Skin epidermis (tissue), 12 donors: ENCODE measurements at regions not wholly inside any gene's neighbourhood (a gene's known extent, or its start where the extent isn't known, plus 50 kb on each side); places are given as distances from the start of the nearest gene placed in this dataset.

Source experiments
- H3K27ac ChIP-seq, 21 experiments: fragments of 200-600 bp; sonication (generic) in 11 of 21; one replicate each; pipeline ENCODE4 v1.5.0; 2020; ENCODE audit warnings: mild to moderate bottlenecking in 3 of 21, inconsistent platforms in 2 of 21, moderate library complexity in 2 of 21
- H3K4me3 ChIP-seq, 7 experiments: fragments of 200-600 bp; sonication (generic) in 2 of 7; one replicate each; pipeline ENCODE4 v1.5.0; 2020; ENCODE audit warnings: inconsistent platforms in 2 of 7, mild to moderate bottlenecking in 2 of 7, moderate library complexity in 1 of 7

DNA sequence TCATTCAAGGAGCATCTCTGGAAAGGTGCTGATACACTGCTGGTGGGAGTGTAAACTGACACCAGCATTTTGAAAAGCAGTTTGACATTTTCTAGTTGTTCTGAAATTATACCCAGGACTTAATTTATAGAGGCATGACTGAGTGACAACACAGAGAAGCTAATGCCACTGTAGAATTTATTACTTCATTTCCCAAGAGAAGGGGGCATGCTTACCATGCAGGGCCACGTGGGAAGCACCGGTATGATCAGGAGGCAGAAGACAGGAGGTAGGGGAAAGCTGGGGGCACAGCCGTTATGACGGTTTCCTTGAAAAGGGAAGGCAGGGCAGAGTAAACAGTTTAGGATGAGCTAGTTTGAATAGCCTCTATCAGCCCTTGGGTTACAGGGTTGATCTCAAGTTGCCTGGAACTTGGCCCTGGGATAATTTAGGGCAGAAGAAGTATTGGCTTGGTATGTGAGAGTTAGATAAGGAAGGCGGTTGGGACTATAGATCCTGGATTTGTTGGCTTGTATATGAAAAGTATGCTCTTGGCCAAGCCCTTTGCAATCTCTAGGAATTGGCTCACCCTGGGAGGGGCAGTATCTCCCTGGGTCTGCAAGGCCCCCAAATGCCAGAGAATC is 305.7 kb downstream of the ENC1 start:
- Histone ChIP-seq H3K4me3 (no peak overlapping the region), H3K27ac (no peak overlapping the region)

DNA sequence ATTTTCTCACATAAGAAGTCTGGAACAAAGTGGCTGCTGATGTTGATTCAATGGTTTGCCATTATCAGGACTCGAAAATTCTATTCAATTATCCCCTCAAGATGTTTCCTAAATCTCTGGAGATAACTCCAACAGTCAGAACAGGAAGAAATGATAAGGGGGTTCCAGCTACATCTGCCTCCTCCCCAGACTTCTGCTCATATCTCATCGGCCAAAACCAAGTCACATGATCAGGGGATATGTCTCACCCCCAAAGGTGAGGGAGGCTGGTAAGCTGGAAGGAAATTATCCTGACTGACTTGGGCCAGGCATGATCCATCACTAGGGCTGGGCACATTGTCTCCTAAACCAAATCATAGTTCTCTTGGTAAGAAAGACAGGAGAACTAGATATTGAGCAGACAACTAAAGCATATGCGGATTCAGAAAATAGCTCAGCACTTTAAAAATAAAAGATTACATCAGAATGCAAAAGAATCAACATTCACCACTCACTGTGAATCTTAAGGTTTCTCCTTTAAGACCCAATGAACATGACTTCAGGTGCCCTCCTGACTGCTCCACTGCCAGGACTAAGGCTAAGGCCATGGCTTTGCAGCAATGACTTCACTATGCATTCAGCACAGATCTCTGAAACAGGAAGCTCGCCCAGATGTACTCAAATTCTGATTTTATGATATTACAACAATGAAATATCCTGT is 306.3 kb downstream of the ENC1 start:
- Histone ChIP-seq H3K4me3 (no peak overlapping the region), H3K27ac (no peak overlapping the region)

DNA sequence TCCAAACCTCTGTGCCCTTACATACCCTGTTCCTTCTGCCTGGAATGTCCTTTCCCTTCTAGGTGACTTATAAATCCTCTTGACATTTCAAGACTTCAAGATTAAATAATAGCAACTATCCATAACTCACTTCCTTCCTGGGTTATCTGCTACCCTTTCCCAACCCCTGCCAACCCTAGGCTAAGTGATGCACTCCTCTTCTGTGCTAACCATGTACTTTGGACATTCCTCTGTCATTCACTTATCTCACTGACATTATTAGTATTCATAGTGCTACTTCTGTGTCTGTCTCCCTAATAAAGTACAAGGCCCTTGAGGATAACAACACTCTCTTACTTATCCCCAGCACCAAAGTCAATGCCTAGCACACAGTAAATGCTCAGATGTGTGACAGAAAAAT is 307.1 kb downstream of the ENC1 start:
- Histone ChIP-seq H3K4me3 (no peak overlapping the region), H3K27ac (no peak overlapping the region)

DNA sequence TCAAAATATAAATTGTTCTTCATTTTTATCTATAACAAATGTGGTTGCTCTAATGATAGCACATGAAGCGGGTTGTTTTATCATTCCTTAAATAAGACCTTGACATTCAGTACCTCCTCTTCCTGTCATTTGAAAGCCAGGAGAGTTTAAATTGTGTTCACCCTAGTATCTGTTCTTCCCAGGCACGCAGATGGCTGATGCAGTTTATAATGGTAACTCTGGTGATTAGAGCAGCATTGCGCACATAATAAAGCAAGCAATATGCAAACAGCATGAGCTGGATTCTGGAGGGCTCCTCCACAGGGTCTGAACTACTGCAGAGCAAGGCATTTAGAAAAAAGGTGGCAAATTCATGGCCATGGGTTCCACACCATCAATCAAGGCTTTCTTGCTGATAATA is 307.8 kb downstream of the ENC1 start:
- Histone ChIP-seq H3K27ac (no peak overlapping the region), H3K4me3 (no peak overlapping the region)

DNA sequence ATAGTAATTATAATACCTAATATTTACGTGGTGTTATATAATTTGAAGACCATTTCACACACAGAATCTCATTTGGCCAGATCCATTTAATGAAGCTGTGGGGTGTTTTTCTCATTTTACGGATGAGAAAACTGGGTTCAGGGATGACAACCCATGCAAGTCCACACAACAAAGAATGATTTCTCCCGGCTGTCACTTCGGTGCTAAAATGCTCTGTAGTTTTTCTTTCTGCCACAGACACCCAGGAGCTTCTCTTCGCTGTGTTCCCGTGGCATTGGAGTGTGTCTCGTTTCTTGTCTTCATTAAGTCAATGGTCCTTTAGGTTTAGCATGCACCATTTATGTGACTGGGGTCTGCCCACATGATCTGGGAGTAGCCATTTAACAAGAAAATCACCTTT is 308.5 kb downstream of the ENC1 start:
- no peak overlapping the region for H3K27ac ChIP-seq
- H3K4me3 ChIP-seq: no peak overlapping the region

DNA sequence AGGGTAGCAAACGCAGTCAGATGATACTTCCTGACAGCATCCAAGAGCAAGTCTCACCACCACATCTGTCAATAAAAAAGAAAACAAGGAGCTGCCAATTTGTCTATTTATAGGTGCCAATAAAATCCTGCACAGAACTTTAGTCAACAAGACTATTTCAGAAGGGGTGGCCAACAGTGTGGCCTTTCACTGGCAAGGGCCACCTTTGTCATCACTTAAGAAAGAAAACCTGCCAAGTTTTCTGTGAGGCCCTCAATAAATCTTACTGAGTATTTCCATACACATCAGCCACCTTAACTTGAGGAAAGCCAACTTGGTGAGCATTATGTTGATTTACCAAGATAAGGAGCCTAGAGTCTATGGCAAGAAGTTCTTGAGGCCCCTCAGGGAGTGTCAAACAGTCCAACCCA is 312.3 kb downstream of the ENC1 start:
- Histone ChIP-seq H3K4me3 (no peak overlapping the region), H3K27ac (no peak overlapping the region)

DNA sequence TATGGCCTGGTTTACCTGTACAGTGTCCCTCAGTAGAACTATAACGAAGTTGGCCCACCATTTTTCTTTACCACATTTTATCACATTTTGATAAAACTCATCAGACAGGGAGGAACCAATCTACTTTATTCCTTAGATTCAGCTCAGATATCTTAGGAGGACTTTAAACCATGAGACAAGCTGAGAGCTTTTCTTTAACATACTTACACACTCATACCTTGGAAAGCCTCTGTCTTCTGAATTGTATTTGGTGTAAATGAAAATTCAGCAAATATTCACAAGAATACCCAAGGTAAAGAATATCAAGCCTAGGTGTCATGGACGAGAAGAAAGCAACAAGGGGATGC is 313.2 kb downstream of the ENC1 start:
- no peak overlapping the region for H3K4me3 ChIP-seq
- H3K27ac ChIP-seq: no peak overlapping the region

DNA sequence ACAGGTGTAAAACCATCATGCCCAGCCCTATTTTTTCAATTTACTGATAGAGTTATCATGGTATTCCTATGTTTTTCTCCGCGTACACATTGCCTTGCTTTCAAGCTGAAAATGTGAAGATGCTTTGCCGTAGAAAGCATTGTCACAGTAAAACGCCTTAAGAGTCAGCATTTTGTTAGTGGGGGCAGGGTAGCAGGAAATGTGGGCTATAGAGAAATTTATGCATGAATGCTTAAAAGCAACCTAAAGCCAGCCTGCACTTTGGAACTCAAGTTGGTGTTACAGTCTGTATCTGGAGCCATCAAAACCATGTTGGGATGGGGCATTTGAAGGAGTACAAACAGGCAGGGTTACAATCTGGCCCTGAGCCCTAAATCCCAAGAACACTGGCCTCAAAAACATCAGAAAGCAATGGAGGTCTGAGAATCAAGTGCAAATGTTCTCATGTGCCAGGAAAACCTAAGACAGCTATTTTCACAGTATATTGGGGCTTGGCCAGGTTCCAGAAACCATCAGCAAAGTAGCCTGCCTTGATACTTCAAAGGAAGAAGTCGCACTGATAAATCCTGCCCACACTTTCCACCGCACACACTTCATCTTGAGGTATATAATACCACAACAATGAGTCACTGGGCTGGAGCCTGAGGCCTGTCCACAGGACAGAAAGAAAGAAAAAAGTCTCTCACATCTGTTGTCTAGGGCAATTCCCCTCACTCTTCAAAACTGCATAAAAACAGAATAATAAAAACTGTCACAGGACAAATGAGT is 313.8 kb downstream of the ENC1 start:
- Histone ChIP-seq H3K4me3 (no peak overlapping the region), H3K27ac (no peak overlapping the region)

DNA sequence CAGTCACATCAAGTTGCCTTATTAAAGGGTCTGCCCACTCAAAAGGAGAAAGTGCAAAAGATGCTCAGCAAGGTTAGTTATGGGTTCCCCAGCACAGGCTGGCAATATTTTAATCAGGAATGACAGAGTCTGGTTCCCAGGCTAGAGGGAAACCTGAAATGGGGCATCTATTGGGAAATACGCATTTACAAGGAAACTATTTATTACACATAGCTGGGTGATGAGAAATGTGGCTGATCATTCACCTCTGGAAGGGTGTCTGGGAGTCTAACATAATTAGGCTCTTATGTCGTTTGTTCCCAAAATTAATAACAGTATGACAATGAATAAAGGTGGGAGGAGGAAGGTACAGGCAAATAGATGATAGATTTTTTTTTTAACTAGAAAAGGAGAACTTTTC is 314.7 kb downstream of the ENC1 start:
- H3K27ac ChIP-seq: no peak overlapping the region
- no peak overlapping the region for H3K4me3 ChIP-seq

DNA sequence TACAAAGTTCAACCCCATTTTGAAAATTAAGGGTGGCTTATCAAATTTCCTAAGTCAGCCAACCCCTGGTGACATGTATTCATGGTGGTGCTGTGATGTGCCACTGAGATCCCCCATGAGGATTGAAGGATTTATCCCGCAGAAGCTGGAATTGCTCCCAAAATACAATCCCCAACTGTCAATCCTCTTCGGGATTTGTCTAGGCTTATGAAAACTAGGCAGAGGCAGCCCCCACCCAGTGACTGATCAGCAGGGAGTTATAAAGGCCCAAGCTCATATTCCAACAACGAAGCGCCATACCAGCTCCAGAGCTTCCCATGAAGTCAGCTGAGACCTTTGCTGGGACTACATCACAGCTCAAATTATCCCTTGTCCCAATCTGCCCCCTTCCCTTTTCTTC is 316.0 kb downstream of the ENC1 start:
- H3K4me3 ChIP-seq: no peak overlapping the region
- no peak overlapping the region for H3K27ac ChIP-seq

DNA sequence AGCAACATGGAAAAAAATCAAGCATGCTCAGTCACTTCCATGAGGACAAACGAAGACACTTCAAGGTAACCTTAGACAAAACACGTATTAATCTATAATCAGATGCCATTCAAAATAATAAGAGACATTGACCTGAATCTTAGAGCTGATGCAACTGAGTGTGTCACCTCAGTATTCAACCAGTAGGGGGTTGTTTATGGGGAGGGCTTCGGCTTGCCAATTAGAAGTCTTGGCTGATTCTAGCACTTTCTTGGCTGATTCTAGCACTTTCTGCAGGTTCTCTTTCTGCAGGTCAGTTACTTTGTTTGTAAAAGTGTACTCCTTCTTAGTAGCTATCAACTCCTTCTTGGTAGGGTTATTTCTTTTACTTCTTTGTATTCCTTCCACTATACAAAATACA is 317.6 kb downstream of the ENC1 start:
- no peak overlapping the region for H3K4me3 ChIP-seq
- no peak overlapping the region for H3K27ac ChIP-seq

DNA sequence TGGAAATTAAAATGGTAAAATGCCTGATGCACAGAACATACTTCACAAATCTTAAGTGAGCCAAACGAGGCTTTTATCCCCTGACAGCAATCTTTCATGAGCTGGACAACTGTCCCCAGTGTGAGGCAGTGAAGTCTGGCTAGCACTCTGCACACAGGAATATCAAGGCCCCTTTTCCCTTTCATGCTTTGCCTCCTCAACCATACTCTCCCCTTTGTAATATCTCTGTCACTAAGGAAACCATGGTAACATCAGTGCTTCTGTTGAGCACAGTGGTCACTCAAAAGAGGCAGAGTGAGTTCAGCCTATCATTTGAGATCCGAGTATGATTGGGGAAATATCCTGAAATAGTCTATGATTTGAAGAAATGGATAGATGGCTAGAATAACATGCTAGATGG is 318.3 kb downstream of the ENC1 start:
- Histone ChIP-seq H3K4me3 (no peak overlapping the region), H3K27ac (no peak overlapping the region)

DNA sequence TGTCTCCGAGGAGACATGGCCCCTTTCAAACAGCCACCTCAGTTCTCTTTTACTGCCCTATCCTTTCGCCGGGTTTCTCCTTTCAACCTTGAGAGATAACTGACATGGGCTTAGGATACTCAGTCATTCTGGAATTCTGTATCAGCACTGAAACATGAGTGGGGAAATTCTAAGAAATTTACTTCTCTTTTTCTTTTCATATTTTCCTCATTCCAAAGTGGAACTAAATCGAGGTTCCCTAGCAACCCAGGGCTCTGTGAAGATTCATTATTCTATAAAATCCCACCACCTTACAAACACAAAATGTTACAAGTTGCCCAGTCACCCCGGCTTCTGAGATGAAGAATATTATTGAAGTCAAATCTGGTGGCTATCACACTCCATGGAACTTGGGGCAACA is 319.2 kb downstream of the ENC1 start:
- Histone ChIP-seq H3K27ac (no peak overlapping the region), H3K4me3 (no peak overlapping the region)

DNA sequence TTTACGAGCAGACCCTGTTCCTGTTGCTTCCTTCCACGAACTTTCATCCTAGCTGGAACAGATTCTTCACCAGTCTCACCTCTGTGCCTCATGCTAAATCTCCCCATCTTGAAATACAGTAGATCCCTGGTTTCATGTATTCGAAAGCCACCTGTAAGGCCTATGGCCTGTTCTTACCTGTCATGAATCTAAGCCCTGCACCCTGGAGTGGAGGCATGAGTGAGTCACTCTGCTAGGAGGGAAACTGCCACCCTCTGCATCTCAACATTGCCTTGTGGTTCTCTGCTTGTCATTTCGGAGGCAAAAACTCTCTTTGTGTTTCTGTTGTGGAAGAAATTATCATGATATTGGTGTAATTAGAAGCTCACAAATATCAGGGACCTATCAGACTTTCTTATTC is 320.0 kb downstream of the ENC1 start:
- no peak overlapping the region for H3K4me3 ChIP-seq
- H3K27ac ChIP-seq: peak overlapping the region in 1 of 21 experiments; percentile 23

DNA sequence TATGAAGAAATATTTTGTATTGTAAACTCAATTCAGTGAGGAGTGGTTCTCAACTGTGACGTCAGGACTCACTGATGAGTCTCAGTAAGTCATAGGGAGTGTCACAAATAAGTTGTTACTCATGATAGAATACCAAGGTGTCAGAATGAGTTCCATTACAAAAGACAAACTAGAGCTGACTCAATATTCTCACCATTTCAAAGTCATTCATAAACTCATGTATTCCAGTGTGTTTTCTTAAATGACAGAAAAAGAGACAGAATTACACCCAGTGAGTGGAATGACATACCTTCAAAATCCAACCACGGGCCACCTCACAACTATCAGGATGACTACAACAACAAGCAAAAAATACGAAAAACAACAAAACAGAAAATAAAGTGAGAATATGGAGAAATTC is 321.5 kb downstream of the ENC1 start:
- Histone ChIP-seq H3K4me3 (no peak overlapping the region), H3K27ac (peak overlapping the region in 1 of 21 experiments; percentile 8)

DNA sequence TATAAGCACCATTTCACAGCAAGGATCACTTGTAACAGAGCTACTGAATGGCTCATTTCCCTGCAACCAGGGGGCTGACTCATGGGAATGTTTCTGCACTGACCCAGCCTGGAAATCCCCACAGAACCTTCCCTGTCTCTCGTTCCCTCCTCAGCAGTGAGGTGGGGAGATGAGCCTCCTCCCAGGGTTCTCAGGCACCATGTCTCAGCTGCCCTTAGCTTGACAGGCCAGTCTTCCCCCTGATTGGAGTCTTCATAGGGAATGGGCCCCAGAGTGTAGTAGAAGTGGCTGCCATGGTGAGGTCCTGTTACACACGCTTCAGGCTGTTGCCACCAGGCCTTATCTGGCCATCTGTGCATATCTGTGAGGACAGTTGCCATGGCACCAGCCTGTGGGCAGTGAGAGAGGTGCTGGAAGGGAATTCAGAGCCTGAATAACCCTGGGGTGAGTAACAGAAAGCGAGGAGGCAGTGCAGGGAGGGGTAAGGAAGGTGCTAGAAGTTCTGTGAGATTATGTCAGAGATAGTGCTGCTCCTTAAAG is 324.4 kb downstream of the ENC1 start:
- Histone ChIP-seq H3K4me3 (no peak overlapping the region), H3K27ac (peak overlapping the region in 14 of 21 experiments; percentile 4 to 76 (median 52))

DNA sequence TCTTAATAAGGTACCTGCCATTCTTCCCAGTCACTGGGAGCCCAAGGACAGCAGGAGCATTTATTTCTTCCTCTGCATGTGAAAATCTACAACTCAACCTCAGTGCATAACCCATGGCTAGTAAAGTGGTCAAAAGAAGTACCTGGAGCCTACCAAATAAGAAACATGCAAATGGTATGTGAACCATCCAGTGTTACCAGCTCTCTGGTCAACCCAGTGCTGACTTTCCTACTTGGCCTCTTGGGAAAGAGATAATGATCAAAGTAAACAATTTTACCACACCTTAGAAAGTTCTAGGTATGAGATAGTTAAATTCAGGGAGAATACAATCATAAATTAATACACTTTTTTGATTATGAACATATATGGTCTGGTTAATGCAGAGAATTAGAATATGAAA is 325.6 kb downstream of the ENC1 start:
- Histone ChIP-seq H3K27ac (no peak overlapping the region), H3K4me3 (no peak overlapping the region)

DNA sequence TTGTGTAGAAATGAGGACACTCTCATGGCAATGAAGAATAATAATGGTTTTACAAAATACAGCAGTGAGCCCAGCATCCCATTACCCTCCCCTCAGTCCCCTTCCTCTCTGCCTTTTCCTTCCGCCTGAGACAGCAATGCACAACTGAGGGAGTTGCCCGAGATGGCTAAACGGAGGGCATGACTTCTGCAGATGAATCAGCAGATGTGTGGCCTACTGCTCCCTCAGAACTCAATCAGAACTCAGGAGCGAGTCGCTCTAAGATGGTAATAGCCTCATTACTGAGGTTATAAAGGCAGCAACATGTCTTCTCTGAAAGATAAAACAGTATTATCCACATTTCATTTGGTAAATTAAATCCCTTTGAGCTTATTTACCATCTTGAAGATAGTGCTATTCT is 326.6 kb downstream of the ENC1 start:
- no peak overlapping the region for H3K27ac ChIP-seq
- H3K4me3 ChIP-seq: no peak overlapping the region

DNA sequence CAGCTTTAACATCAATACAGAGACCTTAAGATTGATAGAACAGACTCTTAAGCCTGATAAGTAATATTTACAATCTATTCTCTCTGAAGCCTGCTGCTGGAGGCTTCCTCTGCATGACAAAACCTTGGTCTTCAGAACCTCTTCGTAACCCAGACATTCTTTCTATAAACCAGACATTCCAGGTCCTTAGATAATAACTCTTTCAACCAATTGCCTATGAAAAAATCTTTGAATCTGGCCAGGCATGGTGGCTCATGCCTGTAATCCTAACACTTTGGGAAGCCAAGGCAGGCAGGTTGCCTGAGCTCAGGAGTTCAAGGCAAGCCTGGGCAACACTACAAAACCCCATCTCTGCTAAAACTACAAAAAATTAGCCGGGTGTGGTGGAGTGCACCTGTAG is 327.8 kb downstream of the ENC1 start:
- H3K4me3 ChIP-seq: no peak overlapping the region

DNA sequence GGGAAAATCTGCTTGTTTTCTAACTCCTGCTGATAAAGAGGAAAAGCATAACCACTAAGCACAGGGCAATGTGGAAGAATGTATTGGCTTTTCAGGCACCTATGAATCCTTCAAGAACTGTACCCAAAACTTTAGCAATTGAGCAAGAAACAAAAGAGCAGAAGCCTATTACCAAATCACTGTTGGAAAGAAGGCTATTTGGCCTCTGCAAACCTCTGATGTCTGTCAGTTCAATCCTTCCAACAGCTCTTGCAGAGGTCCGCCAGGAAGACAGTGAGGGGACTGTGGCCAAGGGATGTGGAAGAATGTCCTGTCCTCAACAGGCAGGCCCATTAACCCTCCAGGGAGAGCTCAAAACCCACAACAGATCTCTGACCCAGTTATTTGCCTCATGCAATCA is 328.6 kb downstream of the ENC1 start:
- H3K27ac ChIP-seq: no peak overlapping the region
- no peak overlapping the region for H3K4me3 ChIP-seq

More for the DNA sequence above, 327.8 kb downstream of the ENC1 start:
- H3K27ac ChIP-seq: no peak overlapping the region
